ENCODE measurements at regions not wholly inside any gene's neighbourhood (a gene's known extent, or its start where the extent isn't known, plus 50 kb on each side); places are given as distances from the start of the nearest gene placed in this dataset.
A peak's percentile ranks its signal among the peaks of the same experiment; 100 is the strongest.

GRCh38 chr12:30425445-30425844 is 270.2 kb downstream of the IPO8 start:
- no peak overlapping the region for H3K4me3 ChIP-seq
- no peak overlapping the region for H3K27ac ChIP-seq
- H3K36me3 ChIP-seq = no peaks in the 10 kb centered on the region
- H3K9me3 ChIP-seq = no peaks in the 10 kb centered on the region
- 89% methylated on average over 3 of the region's 3 CpGs for WGBS
- H3K4me1 ChIP-seq = no peaks in the 10 kb centered on the region
- DNase-seq (ENCODE audit: low spot score in 2 of 2) = no peak
- H3K27me3 ChIP-seq = no peaks in the 10 kb centered on the region
- TF ChIP-seq POLR2A (IDR thresholded peaks at IDR 0.05) (no peak), CTCF (IDR thresholded peaks at IDR 0.05) (no peak), EP300 (IDR thresholded peaks at IDR 0.05) (no peak), POLR2AphosphoS5 (IDR thresholded peaks at IDR 0.05) (no peak)

GRCh38 chr12:30423330-30423729 is 272.3 kb downstream of the IPO8 start:
- 85% methylated on average over 5 of the region's 5 CpGs for WGBS
- no peaks in the 10 kb centered on the region for H3K9me3 ChIP-seq

GRCh38 chr12:30422844-30423243 is 272.8 kb downstream of the IPO8 start:
- TF ChIP-seq POLR2A (IDR thresholded peaks at IDR 0.05) = no peak
- TF ChIP-seq CTCF (IDR thresholded peaks at IDR 0.05) = no peak
- no peak for TF ChIP-seq POLR2AphosphoS5 (IDR thresholded peaks at IDR 0.05)
- TF ChIP-seq EP300 (IDR thresholded peaks at IDR 0.05) = no peak
- Histone ChIP-seq H3K27me3 (no peaks in the 10 kb centered on the region), H3K36me3 (no peaks in the 10 kb centered on the region), H3K27ac (no peak overlapping the region), H3K4me3 (no peak overlapping the region), H3K4me1 (no peaks in the 10 kb centered on the region), H3K9me3 (no peaks in the 10 kb centered on the region)
- WGBS = 92% methylated on average over 1 of the region's 1 CpG
- no peak for DNase-seq (ENCODE audit: low spot score in 2 of 2)

More at GRCh38 chr12:30423330-30423729, 272.3 kb downstream of the IPO8 start:
- Histone ChIP-seq H3K4me1 (no peaks in the 10 kb centered on the region), H3K4me3 (no peak overlapping the region), H3K27me3 (no peaks in the 10 kb centered on the region), H3K36me3 (no peaks in the 10 kb centered on the region), H3K27ac (no peak overlapping the region)
- DNase-seq (ENCODE audit: low spot score in 2 of 2) = no peak
- TF ChIP-seq POLR2A (IDR thresholded peaks at IDR 0.05) (no peak), POLR2AphosphoS5 (IDR thresholded peaks at IDR 0.05) (no peak), EP300 (IDR thresholded peaks at IDR 0.05) (no peak), CTCF (IDR thresholded peaks at IDR 0.05) (no peak)

GRCh38 chr12:30420561-30420960 is 275.1 kb downstream of the IPO8 start:
- WGBS = 66% methylated on average over 3 of the region's 3 CpGs

GRCh38 chr12:30417697-30418231 is 277.9 kb downstream of the IPO8 start:
- peak overlapping the region; percentile 65 for H3K27ac ChIP-seq
- H3K4me3 ChIP-seq = no peak overlapping the region
- no peaks in the 10 kb centered on the region for H3K36me3 ChIP-seq
- 75% methylated on average over 5 of the region's 5 CpGs for WGBS
- no peaks in the 10 kb centered on the region for H3K9me3 ChIP-seq
- H3K27me3 ChIP-seq = no peaks in the 10 kb centered on the region
- TF ChIP-seq CTCF (IDR thresholded peaks at IDR 0.05) (no peak), POLR2A (IDR thresholded peaks at IDR 0.05) (no peak), POLR2AphosphoS5 (IDR thresholded peaks at IDR 0.05) (no peak), EP300 (IDR thresholded peaks at IDR 0.05) (no peak)
- DNase-seq (ENCODE audit: low spot score in 2 of 2) = peak in 1 of 2 donors; percentile 64
- no peaks in the 10 kb centered on the region for H3K4me1 ChIP-seq

More at GRCh38 chr12:30420561-30420960, 275.1 kb downstream of the IPO8 start:
- DNase-seq (ENCODE audit: low spot score in 2 of 2) = no peak
- no peak for TF ChIP-seq POLR2AphosphoS5 (IDR thresholded peaks at IDR 0.05)
- TF ChIP-seq CTCF (IDR thresholded peaks at IDR 0.05) = no peak
- no peak for TF ChIP-seq EP300 (IDR thresholded peaks at IDR 0.05)
- TF ChIP-seq POLR2A (IDR thresholded peaks at IDR 0.05) = no peak
- Histone ChIP-seq H3K36me3 (no peaks in the 10 kb centered on the region), H3K9me3 (no peaks in the 10 kb centered on the region), H3K4me3 (no peak overlapping the region), H3K27me3 (no peaks in the 10 kb centered on the region), H3K4me1 (no peaks in the 10 kb centered on the region), H3K27ac (no peak overlapping the region)

Measured in suprapubic skin (tissue), 4 donors.